Stimulated activated CD8-positive, alpha-beta memory T cell treated with anti-CD3 and anti-CD28 coated beads, Interleukin-15, amount 100 ng/mL, for 4 hours (primary cell): ENCODE measurements at regions not wholly inside any gene's neighbourhood (a gene's known extent, or its start where the extent isn't known, plus 50 kb on each side); places are given as distances from the start of the nearest gene placed in this dataset.
"Not testable (repeated sequence)": the region's sequence is repeated elsewhere in the genome, so short reads cannot be mapped to it uniquely, and the experiment has no call there.

ENCODE experiments used
- DNase-seq, 2 donors: peaks; one replicate each; pipeline ENCODE4 v3.0.0-alpha.2; 2020; ENCODE audit warnings: low read depth in 2 of 2

DNA sequence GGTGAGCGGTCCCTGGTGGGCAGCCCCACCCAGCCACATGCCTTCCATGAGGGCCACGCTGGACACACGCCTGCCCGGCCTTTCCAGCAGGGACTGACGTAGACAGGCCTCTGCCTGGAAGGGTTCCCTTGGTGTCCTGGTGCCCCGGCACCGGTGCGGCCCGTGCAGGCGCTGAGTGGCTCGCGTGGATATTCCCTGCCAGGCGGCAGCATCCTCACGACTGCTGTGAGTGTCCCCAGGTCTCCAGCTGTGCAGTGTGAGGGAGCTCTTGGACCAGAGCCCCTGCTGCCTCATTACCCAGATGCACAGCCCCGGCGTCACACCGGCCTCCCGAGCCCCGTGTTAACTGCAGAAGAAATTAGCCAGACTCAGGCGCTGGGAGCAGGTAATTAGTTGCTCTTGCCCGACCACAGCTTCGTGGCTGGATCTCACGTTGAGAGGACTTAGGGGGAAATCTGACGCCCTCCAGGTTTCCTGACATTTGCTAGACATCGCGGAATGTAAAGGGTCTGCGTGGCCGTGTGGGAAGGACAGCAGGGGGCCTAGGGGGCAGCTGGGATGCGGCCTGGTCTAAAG lies 1196.3 kb downstream of the BRD1 start:
- DNase-seq: no peak

DNA sequence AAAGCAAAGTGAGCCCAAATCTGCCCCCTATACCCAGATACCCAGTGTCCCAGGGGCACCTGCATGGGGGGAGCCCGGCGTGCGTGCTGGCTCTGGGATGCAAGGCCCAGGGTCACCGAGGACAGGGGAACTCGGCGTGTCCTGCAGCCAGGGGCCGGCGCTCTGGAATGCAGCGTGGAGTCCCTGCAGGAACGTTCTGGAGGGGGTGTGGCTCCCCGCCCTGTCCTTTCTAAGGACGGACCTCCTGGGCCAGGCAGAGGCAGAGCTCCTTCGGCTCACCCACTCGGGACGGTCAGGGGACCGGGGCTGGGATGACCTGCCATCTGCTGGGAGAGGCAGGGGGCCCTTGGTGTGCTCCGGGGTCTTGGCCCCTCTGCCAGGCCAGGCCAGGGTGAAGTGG lies 1196.8 kb downstream of the BRD1 start:
- no peak for DNase-seq

DNA sequence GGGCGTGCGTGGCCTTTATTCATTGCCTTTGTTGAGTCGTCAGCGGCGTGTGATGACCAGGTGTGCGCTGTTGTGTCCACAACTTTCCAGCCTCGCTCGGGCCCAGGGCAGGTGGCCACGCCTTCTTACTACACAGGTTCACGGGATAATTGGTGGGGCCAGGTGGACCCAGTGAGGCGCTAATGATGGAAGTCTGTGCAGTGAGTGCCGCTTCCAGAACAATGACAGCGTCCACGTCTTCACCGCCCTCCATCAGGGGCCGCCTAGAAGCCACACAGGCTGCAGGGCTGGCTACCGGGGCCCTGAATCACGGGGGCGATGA lies 1197.3 kb downstream of the BRD1 start:
- no peak for DNase-seq

DNA sequence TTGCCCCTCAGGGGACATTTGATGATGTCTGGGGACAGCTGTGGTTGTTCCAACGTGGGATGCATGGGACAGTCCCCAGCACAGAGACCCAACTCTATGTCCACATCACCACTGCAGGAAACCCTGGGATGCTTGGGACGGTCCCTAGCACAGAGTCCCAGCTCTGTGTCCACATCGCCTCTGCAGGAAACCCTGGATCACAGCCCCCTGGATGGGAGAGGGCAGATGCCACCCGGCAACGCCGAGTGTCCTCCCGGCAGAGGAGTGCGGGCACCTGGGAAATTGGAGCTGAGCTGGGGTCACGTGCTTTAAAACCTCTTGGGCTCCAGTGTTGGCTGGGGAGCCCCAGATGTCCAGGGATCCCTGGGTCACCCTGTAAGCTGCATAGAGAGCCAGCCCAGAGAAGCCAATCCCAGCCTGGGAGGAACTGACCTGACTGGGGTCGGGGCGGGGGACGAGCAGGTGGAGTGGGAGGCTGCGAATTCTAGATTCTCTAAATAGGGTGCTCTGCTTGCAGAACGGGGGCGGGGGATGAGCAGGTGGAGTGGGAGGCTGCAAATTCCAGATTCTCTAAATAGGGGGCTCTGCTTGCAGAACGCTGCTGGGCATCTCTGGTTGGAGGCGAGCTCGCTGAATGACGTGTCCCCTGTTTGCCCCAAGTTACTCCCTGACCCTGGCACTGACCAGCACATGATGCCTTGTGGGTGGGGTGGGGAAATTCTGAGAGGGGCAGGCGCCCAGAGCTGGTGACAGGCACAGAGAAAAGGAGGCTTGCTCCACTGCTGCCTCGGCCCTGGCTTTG lies 1197.8 kb downstream of the BRD1 start:
- DNase-seq: no peak

DNA sequence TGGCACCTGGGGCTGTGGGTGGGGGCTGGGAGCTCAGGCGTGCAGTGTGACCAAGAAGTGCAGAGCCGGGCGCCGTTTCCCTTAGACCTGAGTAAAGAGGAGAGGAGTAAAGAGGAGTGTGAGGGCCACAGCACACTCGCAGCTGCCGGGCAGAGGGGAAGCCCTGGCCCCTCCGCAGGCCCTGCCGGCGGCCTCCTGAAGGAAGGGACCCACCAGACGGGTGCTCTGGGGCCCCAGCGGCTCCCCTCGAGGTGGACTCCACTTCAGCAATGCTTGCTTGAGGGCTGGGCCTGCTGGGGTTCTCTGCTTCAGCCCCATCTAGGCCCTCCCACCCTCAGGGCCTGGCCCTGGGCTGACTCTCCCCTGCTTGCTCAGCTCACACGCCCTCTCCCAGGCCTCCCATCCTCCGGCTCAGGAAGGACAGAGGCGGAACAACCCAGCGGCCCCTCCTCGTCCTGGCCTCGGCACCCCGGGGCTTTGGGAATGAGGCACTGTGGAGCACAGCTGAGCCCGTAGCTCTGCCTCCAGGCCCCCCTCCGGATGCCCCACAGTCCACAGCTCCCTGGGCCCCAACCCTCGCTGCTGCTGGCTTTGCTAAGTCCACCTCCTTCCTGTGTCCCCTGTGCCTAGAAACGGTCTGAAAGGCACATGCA lies 1198.7 kb downstream of the BRD1 start:
- no peak for DNase-seq

DNA sequence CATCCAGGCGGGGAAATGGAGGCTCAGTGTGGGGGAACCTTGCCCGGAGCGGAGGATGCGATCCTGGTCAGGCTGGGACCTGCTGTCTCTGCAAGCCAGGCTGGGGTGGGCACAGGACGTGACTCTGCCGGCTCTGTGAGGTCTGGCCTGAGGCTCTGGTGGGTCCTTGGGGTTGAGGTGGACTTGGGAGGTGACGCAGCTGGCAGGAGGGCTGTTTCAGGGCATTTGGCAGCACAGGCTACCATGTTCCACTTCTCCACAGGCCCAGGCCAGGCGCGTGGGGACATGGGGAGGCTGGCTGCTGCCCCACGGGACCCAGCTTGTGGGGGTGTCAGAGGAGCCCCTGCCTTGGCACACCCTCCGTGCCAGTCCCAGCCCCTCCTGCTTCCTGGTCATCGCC lies 1199.7 kb downstream of the BRD1 start:
- DNase-seq: no peak

DNA sequence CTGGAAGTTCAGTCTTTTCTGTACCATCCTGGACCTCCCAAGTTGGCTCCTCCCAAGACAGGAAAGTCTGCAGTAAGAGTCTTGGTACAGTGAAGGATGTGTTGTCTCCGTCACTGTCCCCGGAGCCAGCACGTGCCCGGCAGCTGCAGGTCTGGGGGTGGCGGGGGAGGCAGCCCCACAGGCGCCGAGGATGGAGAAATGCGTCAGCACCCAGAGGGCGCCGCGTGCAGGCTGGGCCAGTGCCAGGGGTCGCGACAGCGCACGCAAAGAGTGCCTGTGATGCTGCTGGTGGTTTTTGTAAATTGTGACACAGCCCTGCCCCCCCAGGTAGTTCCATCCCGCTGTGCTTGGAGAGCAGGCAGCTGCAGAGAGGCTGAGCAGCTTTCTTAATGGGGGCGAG lies 1200.5 kb downstream of the BRD1 start:
- no peak for DNase-seq

DNA sequence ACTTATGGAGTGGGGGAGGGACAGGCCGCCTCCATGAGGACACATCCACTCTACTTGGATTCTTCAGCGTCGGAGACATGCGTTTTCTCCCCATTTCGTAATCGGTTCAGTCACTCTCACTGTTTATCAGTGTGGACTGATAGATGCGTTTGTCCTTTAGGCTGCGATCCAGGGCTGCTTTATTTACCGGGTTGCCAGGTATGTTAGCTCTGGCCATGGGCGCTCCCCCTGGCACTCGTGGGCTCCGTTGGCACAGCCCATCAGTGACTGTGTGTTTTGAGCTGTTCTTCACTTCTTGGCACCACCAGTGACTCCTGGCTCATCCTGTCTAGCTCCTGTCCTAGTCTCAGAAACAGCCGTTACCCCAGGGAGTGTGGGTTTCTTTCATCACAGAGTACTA lies 1203.3 kb downstream of the BRD1 start:
- no peak for DNase-seq

DNA sequence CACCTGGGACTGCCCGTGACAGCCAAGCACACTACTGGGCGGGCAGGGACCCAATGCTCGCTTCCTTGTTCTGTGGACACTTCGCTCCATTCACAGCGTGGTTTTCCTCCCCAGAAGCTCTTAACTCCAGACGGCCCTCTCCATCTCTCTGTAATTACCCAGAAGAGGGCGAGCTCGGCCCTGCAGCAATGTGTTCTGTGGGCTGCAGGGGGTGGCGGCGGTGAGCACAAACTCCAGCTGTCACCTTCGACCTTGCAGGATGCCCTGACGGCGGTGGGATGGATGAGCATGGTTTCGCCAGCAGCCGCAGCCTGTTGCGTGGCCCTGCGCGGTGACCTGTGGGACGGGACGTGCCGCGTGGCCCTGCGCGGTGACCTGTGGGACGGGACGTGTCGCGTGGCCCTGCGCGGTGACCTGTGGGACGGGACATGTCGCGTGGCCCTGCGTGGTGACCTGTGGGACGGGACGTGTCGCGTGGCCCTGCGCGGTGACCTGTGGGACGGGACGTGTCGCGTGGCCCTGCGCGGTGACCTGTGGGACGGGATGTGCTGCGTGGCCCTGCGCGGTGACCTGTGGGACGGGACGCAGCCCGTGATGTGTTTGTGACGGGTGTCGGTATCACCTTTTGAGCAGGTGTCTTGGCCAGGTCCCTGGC lies 1204.7 kb downstream of the BRD1 start:
- no peak for DNase-seq

DNA sequence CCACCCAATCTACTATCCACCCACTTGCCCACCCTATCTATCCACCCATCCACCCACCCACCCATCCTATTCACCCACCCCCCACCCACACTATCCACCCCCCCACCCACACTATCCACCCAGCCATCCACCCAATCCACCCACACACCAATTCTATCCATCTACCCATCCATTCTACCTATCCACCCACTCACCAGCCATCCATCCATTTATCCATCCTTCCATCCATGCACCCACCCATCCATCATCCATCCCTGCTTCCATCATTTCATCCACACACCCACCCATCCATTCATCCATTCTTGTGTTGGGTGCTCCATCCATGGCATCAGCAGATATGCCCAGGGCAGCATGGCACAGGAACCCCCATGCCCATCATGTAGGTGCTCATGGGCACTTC lies 1206.6 kb downstream of the BRD1 start:
- DNase-seq: no peak

DNA sequence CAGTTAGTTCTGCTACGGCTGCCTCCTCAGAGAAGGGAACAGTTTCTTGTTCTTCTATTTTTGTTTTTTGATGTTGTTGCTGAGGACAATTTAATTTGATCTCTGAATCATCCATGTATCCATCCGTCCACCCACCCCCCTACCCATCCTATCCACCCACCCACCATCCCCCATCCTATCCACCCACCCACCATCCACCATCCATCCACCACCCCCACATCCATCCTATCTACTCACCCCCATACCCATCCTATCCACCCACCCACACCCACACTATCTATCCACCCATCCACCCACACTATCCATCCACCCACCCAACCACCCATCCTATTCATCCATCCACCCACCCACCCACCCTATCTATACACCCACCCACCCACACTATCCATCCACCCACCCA lies 1207.2 kb downstream of the BRD1 start:
- not testable (repeated sequence) for DNase-seq

DNA sequence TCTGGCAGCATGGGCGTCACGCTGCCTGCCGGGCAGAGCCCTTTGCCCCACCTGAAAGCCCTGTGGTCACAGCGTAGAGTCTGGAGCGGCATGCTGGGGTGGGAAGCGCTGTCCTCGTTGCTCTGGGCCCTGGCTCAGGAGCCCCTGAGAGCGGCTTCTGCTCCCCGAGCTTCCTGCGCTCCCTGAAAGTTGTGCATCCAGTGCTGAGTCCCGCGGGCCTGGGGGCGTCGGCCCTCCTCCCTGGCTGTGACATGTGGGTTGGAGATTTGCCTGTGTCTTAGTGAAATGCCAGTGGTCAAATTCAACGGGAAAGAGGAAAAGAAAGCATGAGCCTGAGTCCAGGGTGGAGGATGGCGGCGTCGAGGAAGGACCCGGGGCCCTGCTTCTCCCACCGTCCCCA lies 1208.0 kb downstream of the BRD1 start:
- no peak for DNase-seq

DNA sequence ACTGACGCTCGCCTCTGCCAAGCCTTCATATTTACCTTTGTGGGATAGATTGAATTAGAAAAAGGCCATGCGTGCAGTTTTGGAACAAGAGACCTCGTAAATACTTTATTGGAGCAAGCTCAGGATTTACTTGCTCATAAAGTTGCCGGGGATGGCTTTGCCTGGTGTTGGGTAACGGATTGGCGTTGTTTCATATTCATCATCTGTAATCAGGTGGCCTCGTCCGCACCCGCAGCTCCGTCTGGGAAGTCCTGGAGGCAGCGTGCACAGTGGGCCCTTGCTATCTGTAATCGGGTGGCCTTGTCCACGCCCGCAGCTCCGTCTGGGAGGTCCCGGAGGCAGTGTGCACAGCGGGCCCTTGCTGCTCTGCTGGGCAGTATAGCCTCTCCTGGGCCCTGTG lies 1209.3 kb downstream of the BRD1 start:
- no peak for DNase-seq

DNA sequence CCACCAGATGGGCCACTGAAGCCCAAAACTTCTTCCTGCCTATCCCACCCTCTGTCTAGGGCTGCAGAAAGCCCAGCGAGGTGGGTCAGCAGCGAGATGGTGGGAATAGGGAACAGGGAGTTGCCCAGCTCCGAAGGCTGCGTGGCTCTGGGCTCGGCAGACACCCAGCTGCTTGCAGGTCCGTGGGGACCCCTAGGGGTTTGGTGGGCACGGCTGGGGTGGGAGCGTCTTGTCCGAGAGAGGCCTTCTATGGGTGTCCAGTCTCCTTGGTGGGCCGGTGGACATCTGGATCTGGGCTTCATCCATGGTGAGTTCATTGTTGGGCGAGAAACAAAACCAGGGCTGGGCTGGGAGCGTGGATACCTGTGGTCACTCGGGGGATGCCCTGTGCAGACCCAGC lies 1211.0 kb downstream of the BRD1 start:
- DNase-seq: no peak

DNA sequence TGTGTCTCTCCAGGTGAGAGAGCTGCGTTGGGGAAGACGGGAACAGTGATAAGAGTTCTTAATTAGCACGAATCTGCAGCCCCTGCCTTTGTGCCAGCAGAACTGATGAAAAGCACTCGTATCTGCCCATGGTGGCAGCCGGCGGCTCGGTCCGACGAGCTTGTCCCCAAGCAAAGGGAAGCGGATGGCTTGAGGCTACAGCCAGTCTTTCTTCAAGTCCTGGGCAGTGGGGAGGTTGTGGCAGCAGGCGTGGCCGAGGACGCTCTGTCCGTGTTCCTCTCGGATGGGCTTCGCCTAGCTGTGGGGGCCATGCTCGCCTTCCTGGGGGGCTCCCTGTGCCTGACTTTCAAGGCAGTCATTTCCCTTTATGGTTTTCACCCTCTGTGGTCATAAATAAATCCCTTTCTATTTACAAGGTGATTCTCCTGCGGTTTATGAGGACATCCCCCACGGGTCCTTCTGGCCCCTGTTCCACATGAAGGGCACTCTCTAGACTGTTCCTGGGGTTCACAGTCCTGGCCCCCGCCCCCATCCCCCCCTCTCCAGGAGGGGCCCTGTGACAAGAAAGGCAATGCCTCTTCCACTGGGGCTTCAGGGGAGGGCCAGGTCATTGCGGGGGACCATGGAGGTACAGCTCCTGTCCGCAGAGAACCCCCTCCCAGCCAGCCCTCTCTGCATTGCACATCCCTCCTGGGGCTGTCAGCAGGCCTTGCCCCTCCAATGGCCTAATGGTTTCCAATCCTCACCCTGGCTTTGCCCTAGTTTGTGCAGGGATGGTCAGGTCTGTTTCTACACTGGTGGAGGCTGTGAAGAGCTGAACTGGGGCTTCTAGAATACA lies 1212.3 kb downstream of the BRD1 start:
- DNase-seq: no peak

DNA sequence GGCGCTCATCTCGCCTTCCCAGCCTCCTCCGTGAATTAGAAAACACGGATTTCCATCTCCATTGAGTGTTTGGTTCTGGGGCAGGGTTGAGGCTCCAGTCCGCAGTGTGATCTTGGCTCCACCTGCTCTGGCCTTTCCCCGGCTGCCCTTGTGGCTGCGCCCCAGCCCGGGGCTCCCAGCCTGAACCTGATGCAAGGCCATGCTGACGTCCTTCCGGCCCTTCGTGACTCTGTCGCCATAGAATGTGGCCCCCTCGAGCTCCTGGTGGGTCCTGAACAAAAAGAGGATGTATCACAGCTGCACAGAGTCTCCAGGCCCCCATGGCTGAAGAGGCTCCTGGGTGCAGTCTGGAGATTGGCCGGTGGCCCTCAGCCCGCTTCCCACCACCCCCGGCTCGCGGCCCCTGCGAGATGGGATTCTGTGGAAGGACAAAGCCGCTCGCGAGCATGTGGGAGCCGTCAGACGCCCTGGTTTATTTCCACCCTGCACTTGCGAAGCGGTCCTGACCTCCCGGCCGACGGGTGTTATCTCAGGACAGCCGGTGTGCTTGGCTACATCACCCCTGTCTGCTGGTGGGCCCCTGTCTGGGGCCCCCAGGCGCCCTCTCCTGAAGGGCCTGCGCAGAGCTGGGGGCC lies 1214.0 kb downstream of the BRD1 start:
- no peak for DNase-seq

DNA sequence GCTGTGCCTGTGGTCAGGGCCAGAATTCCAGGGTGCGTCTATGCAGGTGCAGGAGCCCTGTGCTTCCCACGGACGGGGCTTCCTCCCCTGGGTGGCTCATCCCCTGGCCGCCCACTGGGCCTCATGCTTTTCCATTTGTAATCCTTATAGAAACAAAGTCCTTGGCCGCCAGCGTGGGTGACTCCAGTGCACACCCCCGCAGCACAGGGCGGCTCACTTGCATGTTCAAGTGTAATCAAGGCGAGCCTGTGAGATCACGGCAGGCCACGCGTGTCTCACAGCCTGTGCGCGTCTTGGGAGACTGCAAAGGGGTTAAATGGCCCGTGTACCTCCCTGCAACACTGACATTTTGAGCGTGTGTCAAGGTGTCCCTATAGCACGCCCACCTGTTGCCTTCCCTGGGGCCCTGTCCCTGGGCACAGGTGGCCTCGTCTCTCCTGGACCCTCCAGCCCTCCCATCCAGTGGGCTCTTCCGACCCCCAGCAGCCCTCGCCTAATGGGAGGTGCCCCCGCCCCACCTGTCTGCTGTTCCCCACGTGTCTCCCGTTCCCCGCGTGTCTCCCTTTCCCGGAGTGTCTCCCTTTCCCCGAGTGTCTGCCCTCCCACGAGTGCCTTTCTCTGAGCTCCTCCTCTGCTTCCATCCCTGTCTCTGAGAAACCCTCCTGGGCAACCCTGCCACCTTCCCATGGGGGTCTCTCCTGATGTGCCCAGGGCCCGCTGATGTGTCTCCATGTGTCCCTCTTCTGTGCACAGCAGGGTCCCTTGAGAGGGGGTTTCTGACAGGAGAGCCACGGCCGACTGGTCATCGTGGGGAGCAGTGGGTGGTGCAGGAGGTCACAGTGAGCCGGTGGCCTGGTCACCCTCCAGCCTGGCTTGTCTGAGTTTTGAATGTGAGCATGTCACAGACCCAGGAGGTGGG lies 1215.3 kb downstream of the BRD1 start:
- no peak for DNase-seq

DNA sequence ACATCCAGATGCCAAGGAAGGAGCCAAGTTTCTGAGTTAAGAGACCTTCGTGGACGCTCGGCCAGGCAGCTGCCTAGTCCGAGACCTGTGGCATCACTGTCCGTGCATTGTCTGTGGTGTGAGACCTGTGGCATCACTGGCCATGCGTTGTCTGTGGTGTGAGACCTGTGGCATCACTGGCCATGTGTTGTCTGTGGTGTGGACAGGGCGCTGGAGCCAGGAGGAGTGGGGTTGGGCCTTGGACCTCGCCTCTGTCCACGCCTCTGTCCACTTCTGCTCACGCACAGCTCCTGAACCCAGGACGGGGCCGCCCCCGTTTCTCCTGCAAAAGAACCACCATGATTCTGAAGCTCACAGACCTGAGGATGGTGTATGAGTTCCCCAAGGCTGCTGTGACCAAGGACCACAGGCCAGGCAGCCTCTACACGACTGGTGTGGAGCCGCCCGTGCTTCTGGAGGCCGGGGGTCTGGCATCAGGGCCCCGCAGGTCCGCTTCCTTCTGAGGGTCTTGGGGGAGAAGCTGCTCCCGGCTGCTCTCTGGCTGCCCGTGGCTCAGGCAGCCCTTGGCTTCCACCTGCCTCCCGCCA lies 1218.3 kb downstream of the BRD1 start:
- no peak for DNase-seq

DNA sequence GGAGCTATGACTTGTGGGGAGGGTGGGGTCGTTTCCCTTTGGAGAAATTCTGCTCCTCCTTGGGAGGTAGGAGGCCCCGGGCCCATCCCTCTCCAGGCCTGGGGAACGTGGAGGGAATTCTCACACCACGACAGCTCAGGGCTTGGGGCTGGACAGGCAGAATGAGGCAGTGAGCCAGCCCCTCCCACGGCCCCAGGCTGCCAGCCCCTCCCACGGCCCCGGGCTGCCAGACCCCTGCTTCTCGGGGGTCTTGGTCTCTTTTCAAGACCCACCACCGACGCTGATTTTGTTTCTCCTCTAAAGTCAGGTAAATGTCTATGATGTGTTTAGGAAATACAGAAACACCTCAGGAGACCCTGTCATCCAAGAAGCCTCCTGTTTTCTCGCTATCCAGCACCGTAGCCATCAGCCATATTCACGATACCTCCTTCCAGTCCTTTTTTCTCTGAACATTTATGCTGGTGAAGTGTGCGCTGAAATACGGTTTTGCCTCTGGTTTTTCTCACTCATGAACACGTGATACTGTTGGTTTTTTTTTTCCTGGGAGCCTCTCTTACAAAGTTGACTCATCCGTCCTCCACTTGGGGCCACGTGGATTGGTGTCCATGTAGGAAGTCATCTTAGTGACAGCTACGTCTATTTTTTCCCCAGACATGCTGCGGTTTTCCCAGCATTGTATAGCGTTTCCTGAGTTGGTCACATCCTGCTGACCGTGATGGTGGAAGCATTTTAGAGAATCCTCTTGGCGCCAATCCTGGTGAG lies 1219.6 kb downstream of the BRD1 start:
- DNase-seq: no peak
